Keratinocyte (primary cell): ENCODE measurements at regions not wholly inside any gene's neighbourhood (a gene's known extent, or its start where the extent isn't known, plus 50 kb on each side); places are given as distances from the start of the nearest gene placed in this dataset.

Experiments
- DNase-seq: peaks from one replicate; pipeline ENCODE4 v3.0.0-alpha.2; 2011; ENCODE audit warnings: low read depth, missing footprints, low spot score
- FAIRE-seq: peaks from 2 replicates; lab custom pipeline; 2011; peaks lifted over from hg19 to GRCh38; lab: Jason Lieb, UNC
- H2AFZ ChIP-seq: 2 replicates; pipeline ENCODE4 v1.6.0; 2012; ENCODE audit warnings: low read length, control low read depth, inconsistent platforms; ENCODE audit not compliant: control insufficient read depth
- H3K27ac ChIP-seq: 2 replicates; pipeline ENCODE4 v1.5.1; 2011; ENCODE audit warnings: low read length; ENCODE audit not compliant: control insufficient read depth, insufficient read depth
- H3K27me3 ChIP-seq: 3 replicates; pipeline ENCODE4 v1.6.0; 2011; ENCODE audit warnings: low read length; ENCODE audit not compliant: control insufficient read depth, insufficient read depth; ENCODE audit errors: extremely low read depth
- H3K36me3 ChIP-seq, 2 experiments: 2 replicates in 1 of 2; 3 replicates in 1 of 2; pipeline ENCODE4 v1.5.1; 2011; ENCODE audit warnings: low read length in 2 of 2, mild to moderate bottlenecking in 1 of 2; ENCODE audit not compliant: control insufficient read depth in 2 of 2, insufficient read depth in 2 of 2; ENCODE audit errors: extremely low read depth in 1 of 2
- H3K4me1 ChIP-seq: 3 replicates; pipeline ENCODE4 v1.5.1; 2011; ENCODE audit warnings: low read length; ENCODE audit not compliant: control insufficient read depth, insufficient read depth; ENCODE audit errors: extremely low read depth
- H3K4me2 ChIP-seq: 3 replicates; pipeline ENCODE4 v1.6.0; 2011; ENCODE audit warnings: low read depth, low read length; ENCODE audit not compliant: control insufficient read depth, insufficient read depth; ENCODE audit errors: extremely low read depth
- H3K4me3 ChIP-seq, 3 experiments: fragments of 200-600 bp in 1 of 3; sonication (generic) in 1 of 3; 2 replicates in 2 of 3; 3 replicates in 1 of 3; pipeline ENCODE4 v1.5.1; 2011 to 2016; ENCODE audit warnings: low read length in 3 of 3, mild to moderate bottlenecking in 3 of 3, control low read depth in 2 of 3, inconsistent platforms in 1 of 3, low read depth in 1 of 3, mixed read lengths in 1 of 3, mixed run types in 1 of 3, moderate library complexity in 1 of 3; ENCODE audit not compliant: control insufficient read depth in 2 of 3, insufficient read depth in 2 of 3; ENCODE audit errors: extremely low read depth in 1 of 3
- H3K79me2 ChIP-seq: 2 replicates; pipeline ENCODE4 v1.6.0; 2012; ENCODE audit warnings: low read length; ENCODE audit not compliant: control insufficient read depth, insufficient read depth
- H3K9ac ChIP-seq: 3 replicates; pipeline ENCODE4 v1.6.0; 2011; ENCODE audit warnings: low read length; ENCODE audit not compliant: control insufficient read depth, insufficient read depth; ENCODE audit errors: extremely low read depth
- H3K9me1 ChIP-seq: 3 replicates; pipeline ENCODE4 v1.6.0; 2011; ENCODE audit warnings: low read length; ENCODE audit not compliant: control insufficient read depth, insufficient read depth; ENCODE audit errors: extremely low read depth
- H3K9me3 ChIP-seq: 2 replicates; pipeline ENCODE4 v1.5.1; 2012; ENCODE audit warnings: low read depth, low read length; ENCODE audit not compliant: control insufficient read depth
- H4K20me1 ChIP-seq: 3 replicates; pipeline ENCODE4 v1.6.0; 2011; ENCODE audit warnings: low read length; ENCODE audit not compliant: control insufficient read depth, insufficient read depth; ENCODE audit errors: extremely low read depth
- EZH2 ChIP-seq: IDR thresholded peaks from one replicate; pipeline ENCODE4 v1.6.1; 2012; ENCODE audit warnings: inconsistent platforms, mild to moderate bottlenecking, low read length, moderate library complexity
- dilution Hi-C: fragments of 300-500 bp; cut with MboI; formaldehyde crosslinking; loops from one replicate; pipeline ENCODE4 v1.7.0; 2020; ENCODE audit warnings: low sequenced_read_pairs; ENCODE audit not compliant: extremely low pct_ligation_motif_present
- TF ChIP-seq, protein P1 (sequence below), 3 experiments: IDR thresholded peaks in 1 of 3; conservative IDR thresholded peaks in 1 of 3; optimal IDR thresholded peaks in 1 of 3; 2 replicates in 2 of 3; 3 replicates in 1 of 3; pipeline versions ENCODE3 to v1.5.1; 2011; ENCODE audit warnings: low read length in 3 of 3, mild to moderate bottlenecking in 3 of 3, moderate library complexity in 2 of 3, control low read depth in 1 of 3, inconsistent platforms in 1 of 3; ENCODE audit not compliant: insufficient read depth in 2 of 3; ENCODE audit errors: extremely low read depth in 1 of 3

DNA sequence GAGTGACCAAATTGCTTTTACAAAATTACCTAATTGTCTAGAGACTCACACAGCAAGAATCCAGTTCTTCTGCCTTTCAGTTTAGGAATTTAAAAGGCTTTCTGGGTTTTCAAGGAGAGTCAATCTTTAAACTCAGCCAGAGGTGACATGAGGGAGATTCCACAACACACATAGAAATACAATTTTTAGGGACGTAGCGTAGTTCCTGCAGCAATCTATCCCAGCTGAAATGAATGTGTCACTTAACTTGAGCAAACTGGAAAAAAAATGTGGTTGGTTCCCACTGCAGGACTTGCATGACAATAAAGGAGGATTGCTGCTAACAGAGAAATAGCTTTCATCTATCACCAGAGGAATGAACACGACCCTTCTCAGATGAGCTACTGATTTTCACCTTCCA, 269.7 kb downstream of the OTOL1 start:
- DNase-seq = no peak
- dilution Hi-C loops = no loop called here

DNA sequence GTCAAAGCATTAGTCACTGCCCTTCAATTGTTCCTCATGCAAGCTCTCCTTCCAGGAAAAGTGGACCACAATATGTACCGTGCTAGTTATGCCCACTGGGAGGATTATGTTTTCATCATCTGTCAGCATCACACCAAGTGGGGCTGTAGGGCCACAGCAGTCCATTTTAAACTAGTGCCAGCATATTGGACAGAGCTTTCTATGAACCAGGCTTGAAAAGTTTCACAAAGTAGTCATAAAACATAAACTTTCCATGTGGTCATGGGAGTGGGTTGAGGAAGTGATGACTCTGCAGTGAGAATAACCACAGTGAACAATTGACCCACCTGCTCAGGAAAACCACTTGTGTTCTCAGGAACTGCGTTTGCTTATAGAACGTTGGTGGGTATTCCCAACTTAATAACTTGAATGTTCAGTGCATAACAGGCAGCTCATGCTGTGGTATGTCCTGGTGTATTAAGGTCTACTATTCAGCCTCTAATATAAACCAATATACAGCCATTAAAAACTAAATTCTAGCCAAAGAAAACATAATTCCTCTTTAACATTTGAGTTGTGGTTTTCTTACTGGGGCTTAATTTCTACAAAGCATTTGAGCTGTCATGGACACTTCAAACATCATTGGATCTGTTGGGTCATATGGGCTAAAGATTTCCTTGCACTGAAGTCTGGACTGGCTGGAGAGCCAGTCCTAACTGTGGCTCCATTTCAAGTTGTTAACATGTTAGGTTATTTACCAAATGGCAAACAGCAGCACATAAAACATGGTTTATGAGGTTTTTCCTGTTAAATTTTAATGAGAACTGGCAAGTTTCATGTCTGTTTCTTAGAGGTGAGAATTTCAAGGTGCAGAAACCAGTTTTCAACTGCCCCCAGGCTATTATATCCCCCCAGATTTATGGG, 274.1 kb downstream of the OTOL1 start:
- H3K79me2 ChIP-seq = no peaks in the 10 kb centered on the region
- H3K27me3 ChIP-seq = no peaks in the 10 kb centered on the region
- no peaks in the 10 kb centered on the region for H3K9me1 ChIP-seq
- H3K36me3 ChIP-seq = no peaks in the 10 kb centered on the region
- DNase-seq (no peak), FAIRE-seq (no peak)
- dilution Hi-C loops = no loop called here
- no peak for TF ChIP-seq EZH2
- TF ChIP-seq, protein P1, sequence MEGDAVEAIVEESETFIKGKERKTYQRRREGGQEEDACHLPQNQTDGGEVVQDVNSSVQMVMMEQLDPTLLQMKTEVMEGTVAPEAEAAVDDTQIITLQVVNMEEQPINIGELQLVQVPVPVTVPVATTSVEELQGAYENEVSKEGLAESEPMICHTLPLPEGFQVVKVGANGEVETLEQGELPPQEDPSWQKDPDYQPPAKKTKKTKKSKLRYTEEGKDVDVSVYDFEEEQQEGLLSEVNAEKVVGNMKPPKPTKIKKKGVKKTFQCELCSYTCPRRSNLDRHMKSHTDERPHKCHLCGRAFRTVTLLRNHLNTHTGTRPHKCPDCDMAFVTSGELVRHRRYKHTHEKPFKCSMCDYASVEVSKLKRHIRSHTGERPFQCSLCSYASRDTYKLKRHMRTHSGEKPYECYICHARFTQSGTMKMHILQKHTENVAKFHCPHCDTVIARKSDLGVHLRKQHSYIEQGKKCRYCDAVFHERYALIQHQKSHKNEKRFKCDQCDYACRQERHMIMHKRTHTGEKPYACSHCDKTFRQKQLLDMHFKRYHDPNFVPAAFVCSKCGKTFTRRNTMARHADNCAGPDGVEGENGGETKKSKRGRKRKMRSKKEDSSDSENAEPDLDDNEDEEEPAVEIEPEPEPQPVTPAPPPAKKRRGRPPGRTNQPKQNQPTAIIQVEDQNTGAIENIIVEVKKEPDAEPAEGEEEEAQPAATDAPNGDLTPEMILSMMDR (optimal IDR thresholded peaks at IDR 0.05 in 1 of 3, IDR thresholded peaks at IDR 0.05 in 1 of 3, conservative IDR thresholded peaks at IDR 0.05 in 1 of 3; ENCODE audit: extremely low read depth in 1 of 3, insufficient read depth in 2 of 3, low read length in 3 of 3) = no peak
- no peaks in the 10 kb centered on the region for H3K9me3 ChIP-seq
- no peaks in the 10 kb centered on the region for H4K20me1 ChIP-seq
- H3K4me2 ChIP-seq = no peak overlapping the region
- no peak overlapping the region for H3K4me3 ChIP-seq
- no peak overlapping the region for H2AFZ ChIP-seq
- no peak overlapping the region for H3K27ac ChIP-seq
- no peaks in the 10 kb centered on the region for H3K4me1 ChIP-seq
- no peak overlapping the region for H3K9ac ChIP-seq

More for the DNA sequence above, 269.7 kb downstream of the OTOL1 start:
- Histone ChIP-seq H3K36me3 (no peaks in the 10 kb centered on the region), H3K27ac (no peak overlapping the region), H4K20me1 (no peaks in the 10 kb centered on the region), H3K9me1 (no peaks in the 10 kb centered on the region), H3K27me3 (no peaks in the 10 kb centered on the region), H3K4me1 (no peaks in the 10 kb centered on the region), H3K79me2 (no peaks in the 10 kb centered on the region), H3K9ac (no peak overlapping the region), H3K4me3 (no peak overlapping the region), H3K9me3 (no peaks in the 10 kb centered on the region), H3K4me2 (no peak overlapping the region), H2AFZ (no peak overlapping the region)
- TF ChIP-seq, protein P1 (optimal IDR thresholded peaks at IDR 0.05 in 1 of 3, IDR thresholded peaks at IDR 0.05 in 1 of 3, conservative IDR thresholded peaks at IDR 0.05 in 1 of 3; ENCODE audit: extremely low read depth in 1 of 3, insufficient read depth in 2 of 3, low read length in 3 of 3) = no peak
- TF ChIP-seq EZH2 = no peak
- FAIRE-seq = no peak
